ENCODE measurements at regions not wholly inside any gene's neighbourhood (a gene's known extent, or its start where the extent isn't known, plus 50 kb on each side); places are given as distances from the start of the nearest gene placed in this dataset.

GRCh38 chr11:98871690-98872089 lies 149.1 kb upstream of the CNTN5 start:
- Histone ChIP-seq H3K27me3 (replicated peaks in 1 of 4; ENCODE audit: control extremely low read depth in 1 of 4, control insufficient read depth in 3 of 4, insufficient read depth in 4 of 4, low read length in 3 of 4) (no peaks in the 10 kb centered on the region), H3K79me2 (ENCODE audit: control insufficient read depth, insufficient read depth, low read length) (no peaks in the 10 kb centered on the region), H2AFZ (ENCODE audit: insufficient read depth, low read depth, low read length, poor library complexity, severe bottlenecking) (no peak overlapping the region), H3K4me2 (replicated peaks; ENCODE audit: low read depth, low read length, poor library complexity, severe bottlenecking) (no peak overlapping the region), H3K4me1 (ENCODE audit: control insufficient read depth in 2 of 2, insufficient read depth in 2 of 2, low read length in 2 of 2) (no peaks in the 10 kb centered on the region), H4K20me1 (ENCODE audit: control insufficient read depth, insufficient read depth, low read length, poor library complexity, severe bottlenecking) (no peaks in the 10 kb centered on the region), H3K9me3 (ENCODE audit: control extremely low read depth in 1 of 3, control insufficient read depth in 2 of 3, insufficient read depth in 1 of 3, low read length in 2 of 3) (peaks cover 0 to 4% (median 1%) of the 10 kb centered on the region in 3 donors), H3K9ac (ENCODE audit: low read length) (no peak overlapping the region), H3K4me3 (ENCODE audit: control extremely low read depth in 1 of 5, extremely low read depth in 1 of 5, insufficient read depth in 1 of 5, low read depth in 2 of 5, low read length in 4 of 5) (no peak overlapping the region), H3K36me3 (replicated peaks in 1 of 2; ENCODE audit: control extremely low read depth in 1 of 2, control insufficient read depth in 1 of 2, extremely low read depth in 1 of 2, insufficient read depth in 2 of 2, low read length in 1 of 2) (no peaks in the 10 kb centered on the region), H3K27ac (ENCODE audit: low read length in 2 of 2) (no peak overlapping the region)
- intact Hi-C loops (cut with micrococcal nuclease), result no loop called here
- TF ChIP-seq CTCF (IDR thresholded peaks at IDR 0.05), result no peak
- TF ChIP-seq EZH2 (IDR thresholded peaks at IDR 0.05; ENCODE audit: borderline replicate concordance, insufficient read depth, low read depth, low read length, poor library complexity, severe bottlenecking), result no peak
- Mint-ChIP-seq H3K4me1 (no peaks in the 10 kb centered on the region), H3K9me3 (ENCODE audit: insufficient read depth) (peaks cover 2% of the 10 kb centered on the region), H3K27me3 (no peaks in the 10 kb centered on the region), H3K27ac (no peak overlapping the region), H3K4me3 (no peak overlapping the region)
- ChIA-PET POLR2A (no interaction called here), CTCF (no interaction called here)
- ATAC-seq (ENCODE audit: low read depth) (no peak), DNase-seq (no peak)
- no CpG with 5 or more reads among the region's 3 CpGs for WGBS (ENCODE audit: insufficient coverage)

- Histone ChIP-seq H3K4me1 (ENCODE audit: control insufficient read depth in 2 of 2, insufficient read depth in 2 of 2, low read length in 2 of 2) (no peaks in the 10 kb centered on the region), H3K36me3 (replicated peaks in 1 of 2; ENCODE audit: control extremely low read depth in 1 of 2, control insufficient read depth in 1 of 2, extremely low read depth in 1 of 2, insufficient read depth in 2 of 2, low read length in 1 of 2) (no peaks in the 10 kb centered on the region), H4K20me1 (ENCODE audit: control insufficient read depth, insufficient read depth, low read length, poor library complexity, severe bottlenecking) (no peaks in the 10 kb centered on the region), H3K27ac (ENCODE audit: low read length in 2 of 2) (no peak overlapping the region), H2AFZ (ENCODE audit: insufficient read depth, low read depth, low read length, poor library complexity, severe bottlenecking) (no peak overlapping the region), H3K79me2 (ENCODE audit: control insufficient read depth, insufficient read depth, low read length) (no peaks in the 10 kb centered on the region), H3K27me3 (replicated peaks in 1 of 4; ENCODE audit: control extremely low read depth in 1 of 4, control insufficient read depth in 3 of 4, insufficient read depth in 4 of 4, low read length in 3 of 4) (no peaks in the 10 kb centered on the region), H3K4me2 (replicated peaks; ENCODE audit: low read depth, low read length, poor library complexity, severe bottlenecking) (no peak overlapping the region), H3K9me3 (ENCODE audit: control extremely low read depth in 1 of 3, control insufficient read depth in 2 of 3, insufficient read depth in 1 of 3, low read length in 2 of 3) (peaks cover 0 to 4% (median 1%) of the 10 kb centered on the region in 3 donors), H3K4me3 (ENCODE audit: control extremely low read depth in 1 of 5, extremely low read depth in 1 of 5, insufficient read depth in 1 of 5, low read depth in 2 of 5, low read length in 4 of 5) (no peak overlapping the region), H3K9ac (ENCODE audit: low read length) (no peak overlapping the region)
- CTCF ChIA-PET, result no interaction called here
- DNase-seq (no peak), ATAC-seq (ENCODE audit: low read depth) (no peak)
- Mint-ChIP-seq H3K9me3 (ENCODE audit: insufficient read depth) (peaks cover 3% of the 10 kb centered on the region), H3K27ac (no peak overlapping the region), H3K27me3 (no peaks in the 10 kb centered on the region), H3K4me3 (no peak overlapping the region), H3K4me1 (no peaks in the 10 kb centered on the region)
- POLR2A ChIA-PET, result no interaction called here
- WGBS (ENCODE audit: insufficient coverage), result no CpG with 5 or more reads among the region's 2 CpGs
- intact Hi-C loops (cut with micrococcal nuclease), result no loop called here
- TF ChIP-seq CTCF (IDR thresholded peaks at IDR 0.05) (no peak), EZH2 (IDR thresholded peaks at IDR 0.05; ENCODE audit: borderline replicate concordance, insufficient read depth, low read depth, low read length, poor library complexity, severe bottlenecking) (no peak)
Measured at GRCh38 chr11:98874050-98874449, 146.7 kb upstream of the CNTN5 start.
